ENCODE measurements at regions not wholly inside any gene's neighbourhood (a gene's known extent, or its start where the extent isn't known, plus 50 kb on each side); places are given as distances from the start of the nearest gene placed in this dataset.

DNA sequence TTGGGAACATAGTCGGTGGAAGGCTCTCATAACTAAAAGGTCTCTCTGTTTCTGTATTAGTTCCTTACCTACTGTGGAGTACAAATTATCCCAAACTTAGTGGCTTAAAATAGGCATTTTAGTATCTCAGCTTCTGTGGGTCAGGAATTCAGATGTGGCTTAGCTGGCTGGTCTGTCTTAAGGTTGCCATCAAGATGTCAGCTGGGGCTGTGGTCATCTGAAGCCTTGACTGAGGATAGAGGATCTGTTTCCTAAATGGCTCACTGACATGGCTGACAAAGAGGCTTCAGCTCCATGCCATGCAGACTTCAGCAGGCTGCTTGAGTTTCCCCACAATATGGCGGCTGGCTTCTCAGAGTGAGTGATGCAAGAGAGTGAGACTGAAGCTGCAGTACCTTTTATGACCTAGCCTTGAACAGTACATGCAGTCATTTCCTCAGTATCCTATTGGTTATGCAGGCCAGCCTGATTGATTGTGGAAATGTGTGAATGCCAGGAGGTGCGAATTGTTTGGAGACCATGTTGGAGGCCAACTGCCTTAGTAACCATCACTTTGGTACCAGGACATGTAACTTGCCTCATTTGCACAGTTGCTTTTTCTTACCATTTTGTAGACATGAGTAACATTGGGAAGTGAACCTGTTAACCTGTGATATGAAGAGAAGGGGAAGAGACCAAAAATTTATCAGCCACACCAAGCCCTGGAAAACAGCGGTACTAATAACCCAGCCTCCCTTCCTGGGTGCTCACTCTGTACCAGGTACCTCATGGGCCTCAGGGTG lies 152.8 kb upstream of the IER5L start:
- DNase-seq (ENCODE audit: extremely low read depth, low read depth) = no peak
- no peak overlapping the region for H3K4me3 ChIP-seq (replicated peaks; ENCODE audit: low read depth, low read length)
- TF ChIP-seq, protein P1, sequence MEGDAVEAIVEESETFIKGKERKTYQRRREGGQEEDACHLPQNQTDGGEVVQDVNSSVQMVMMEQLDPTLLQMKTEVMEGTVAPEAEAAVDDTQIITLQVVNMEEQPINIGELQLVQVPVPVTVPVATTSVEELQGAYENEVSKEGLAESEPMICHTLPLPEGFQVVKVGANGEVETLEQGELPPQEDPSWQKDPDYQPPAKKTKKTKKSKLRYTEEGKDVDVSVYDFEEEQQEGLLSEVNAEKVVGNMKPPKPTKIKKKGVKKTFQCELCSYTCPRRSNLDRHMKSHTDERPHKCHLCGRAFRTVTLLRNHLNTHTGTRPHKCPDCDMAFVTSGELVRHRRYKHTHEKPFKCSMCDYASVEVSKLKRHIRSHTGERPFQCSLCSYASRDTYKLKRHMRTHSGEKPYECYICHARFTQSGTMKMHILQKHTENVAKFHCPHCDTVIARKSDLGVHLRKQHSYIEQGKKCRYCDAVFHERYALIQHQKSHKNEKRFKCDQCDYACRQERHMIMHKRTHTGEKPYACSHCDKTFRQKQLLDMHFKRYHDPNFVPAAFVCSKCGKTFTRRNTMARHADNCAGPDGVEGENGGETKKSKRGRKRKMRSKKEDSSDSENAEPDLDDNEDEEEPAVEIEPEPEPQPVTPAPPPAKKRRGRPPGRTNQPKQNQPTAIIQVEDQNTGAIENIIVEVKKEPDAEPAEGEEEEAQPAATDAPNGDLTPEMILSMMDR (IDR thresholded peaks at IDR 0.05; ENCODE audit: low read depth, low read length, missing control alignments) = no peak

DNA sequence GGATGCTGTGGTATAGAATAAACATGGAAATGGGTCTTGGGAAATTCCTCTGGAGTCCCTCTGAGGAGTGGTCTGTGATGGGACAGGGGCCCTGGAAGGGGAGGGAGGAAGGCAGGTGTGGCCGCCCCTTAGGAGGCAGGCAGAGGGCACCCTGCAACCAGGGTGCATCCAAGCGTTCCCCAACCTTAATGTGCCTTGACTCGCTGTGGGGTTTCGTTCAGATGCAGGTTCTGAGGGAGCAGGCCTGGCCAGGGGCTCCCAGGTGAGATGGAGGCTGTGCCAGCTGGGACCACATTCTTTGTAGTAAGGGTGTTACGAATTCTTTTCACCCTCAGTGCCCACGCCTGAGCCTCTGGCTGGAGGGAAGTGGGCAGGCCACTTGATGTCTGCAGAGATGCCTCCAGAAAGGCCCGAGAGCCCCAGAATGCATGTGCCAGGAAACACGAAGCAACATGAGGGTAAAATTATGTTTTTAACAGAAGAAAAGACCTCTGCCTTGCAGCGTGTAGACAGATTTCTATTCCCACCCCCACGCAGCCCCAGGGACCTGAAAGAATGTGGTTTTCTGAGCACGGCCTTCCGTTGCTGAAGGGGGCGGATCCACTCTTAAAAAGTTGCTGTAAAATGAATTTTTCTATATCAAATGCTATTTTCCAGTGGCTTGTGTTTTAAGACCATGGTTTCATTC lies 150.4 kb upstream of the IER5L start:
- TF ChIP-seq, protein P1 (IDR thresholded peaks at IDR 0.05; ENCODE audit: low read depth, low read length, missing control alignments) = no peak
- DNase-seq (ENCODE audit: extremely low read depth, low read depth) = no peak
- no peak overlapping the region for H3K4me3 ChIP-seq (replicated peaks; ENCODE audit: low read depth, low read length)

DNA sequence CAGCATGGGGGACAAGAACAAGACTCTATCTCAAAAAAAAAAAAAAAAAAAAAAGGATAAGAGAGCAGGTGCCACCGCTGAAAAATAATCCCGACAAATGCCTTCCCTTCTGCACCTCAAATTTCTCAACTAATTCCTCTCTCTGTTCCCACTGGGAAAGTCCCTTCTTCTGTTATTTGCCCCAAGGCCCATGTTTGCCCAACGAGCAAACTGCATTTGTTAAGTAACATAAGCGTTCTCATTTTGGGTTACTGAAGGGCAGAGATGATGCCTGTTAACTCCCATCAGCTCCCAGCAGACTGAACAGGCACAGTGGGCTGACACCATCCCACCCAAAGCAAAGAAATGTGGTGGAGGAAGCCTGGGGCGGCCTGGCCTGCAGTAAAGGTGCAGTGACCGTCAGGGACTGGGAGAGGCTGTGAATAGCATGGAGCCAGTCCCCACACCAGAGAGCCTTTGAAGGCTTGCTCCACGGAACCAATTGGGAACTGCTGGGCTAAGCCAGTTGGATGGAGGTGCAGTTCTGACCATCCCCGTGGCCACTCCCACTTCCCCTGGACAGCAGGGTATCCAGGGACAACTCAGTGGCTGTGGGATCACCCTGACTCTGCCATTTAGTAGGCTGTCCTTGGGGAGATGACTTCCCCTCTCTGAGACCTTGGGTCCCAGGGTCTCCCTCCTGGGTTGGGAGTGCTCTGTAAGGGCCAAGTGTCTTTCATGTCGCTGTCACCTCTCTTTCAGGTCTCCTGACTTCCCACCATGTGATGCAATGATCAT lies 149.7 kb upstream of the IER5L start:
- H3K4me3 ChIP-seq (replicated peaks; ENCODE audit: low read depth, low read length) = no peak overlapping the region
- DNase-seq (ENCODE audit: extremely low read depth, low read depth) = no peak
- TF ChIP-seq, protein P1 (IDR thresholded peaks at IDR 0.05; ENCODE audit: low read depth, low read length, missing control alignments) = no peak

DNA sequence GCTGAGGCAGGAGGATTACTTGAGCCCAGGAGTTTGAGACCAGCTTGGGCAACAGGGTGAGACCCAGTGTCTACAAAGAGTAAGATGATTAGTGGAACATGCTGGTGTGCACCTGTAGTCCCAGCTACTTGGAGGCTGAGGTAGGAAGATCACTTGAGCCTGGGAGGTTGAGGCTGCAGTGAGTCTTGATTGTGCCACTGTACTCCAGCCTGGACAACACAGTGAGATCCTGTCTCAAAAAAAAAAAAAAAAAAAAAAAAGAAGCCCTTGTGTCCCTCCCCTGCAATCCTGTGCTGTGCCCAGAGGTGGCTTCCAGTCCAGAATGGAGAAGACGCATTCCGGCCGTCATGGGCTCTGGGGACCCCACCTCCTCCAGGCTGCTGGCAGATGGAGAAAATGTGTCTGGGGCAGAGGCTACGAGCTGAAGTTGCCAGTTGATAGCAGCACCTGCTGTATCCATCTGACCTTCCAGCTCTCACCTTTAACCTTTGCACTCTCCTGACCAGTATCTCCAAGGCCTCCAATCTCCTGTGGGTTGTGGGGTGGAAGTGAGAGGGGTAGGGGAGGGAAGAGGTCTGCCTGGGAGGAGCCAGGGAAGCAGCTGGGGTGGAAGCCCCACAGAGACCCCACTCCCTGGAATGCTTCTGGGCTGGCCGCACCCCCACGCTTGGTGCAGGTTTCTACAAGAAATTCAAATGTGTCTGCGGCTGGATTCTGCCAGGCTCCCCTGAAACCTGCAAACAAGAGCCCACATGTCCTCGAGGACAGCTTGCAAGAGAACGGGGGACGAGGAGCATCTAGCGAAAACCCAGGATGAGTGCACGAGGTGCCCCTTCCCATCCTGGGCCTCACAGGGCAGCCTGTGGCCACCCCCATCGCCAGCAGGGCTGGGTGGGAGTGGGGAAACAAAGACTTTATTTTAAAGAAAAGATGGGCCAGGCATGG lies 148.3 kb upstream of the IER5L start:
- TF ChIP-seq, protein P1 (IDR thresholded peaks at IDR 0.05; ENCODE audit: low read depth, low read length, missing control alignments) = no peak
- DNase-seq (ENCODE audit: extremely low read depth, low read depth) = no peak
- no peak overlapping the region for H3K4me3 ChIP-seq (replicated peaks; ENCODE audit: low read depth, low read length)

DNA sequence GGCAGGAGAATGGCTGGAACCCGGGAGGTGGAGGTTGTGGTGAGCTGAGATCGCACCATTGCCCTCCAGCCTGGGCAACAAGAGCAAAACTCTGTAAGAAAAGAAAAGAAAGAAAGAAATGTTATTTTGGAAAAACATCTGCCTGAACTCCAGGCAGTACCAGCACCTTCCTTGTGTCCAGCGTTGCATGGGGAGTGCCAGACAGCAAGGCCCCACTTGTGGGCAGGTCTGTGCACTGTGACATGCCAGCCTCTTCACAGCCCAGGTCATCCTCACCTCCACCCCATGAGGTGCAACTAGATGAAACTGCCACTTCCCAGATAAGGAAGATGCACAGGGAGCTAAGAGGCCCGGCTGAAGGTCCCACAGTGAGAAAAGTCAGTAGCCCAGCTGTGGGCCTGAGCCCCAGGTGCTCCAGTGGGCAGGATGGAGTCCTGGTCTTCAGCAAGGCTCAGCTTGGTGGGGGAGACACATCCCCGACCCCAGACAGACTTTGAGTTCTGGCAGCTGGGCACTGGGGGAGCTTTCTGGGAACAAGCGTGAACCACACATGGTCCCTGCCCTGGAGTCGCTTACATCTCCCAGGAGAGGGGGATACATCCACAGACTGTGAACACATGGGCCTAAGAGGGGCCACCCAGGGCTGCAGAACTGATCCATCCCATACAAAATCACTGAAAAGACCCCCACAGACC lies 146.9 kb upstream of the IER5L start:
- TF ChIP-seq, protein P1 (IDR thresholded peaks at IDR 0.05; ENCODE audit: low read depth, low read length, missing control alignments) = no peak
- no peak for DNase-seq (ENCODE audit: extremely low read depth, low read depth)
- no peak overlapping the region for H3K4me3 ChIP-seq (replicated peaks; ENCODE audit: low read depth, low read length)

Measured in HFF-Myc (cell line).